GM18502 (cell line): ENCODE measurements at regions not wholly inside any gene's neighbourhood (a gene's known extent, or its start where the extent isn't known, plus 50 kb on each side); places are given as distances from the start of the nearest gene placed in this dataset.
"Not testable (repeated sequence)": the region's sequence is repeated elsewhere in the genome, so short reads cannot be mapped to it uniquely, and the experiment has no call there.

Experiments
- ATAC-seq: cut with Tn5 transposase; IDR thresholded peaks from one replicate; pipeline ENCODE4 v1.9.1; 2021; ENCODE audit warnings: mild to moderate bottlenecking; ENCODE audit not compliant: unreplicated experiment, poor library complexity

- ATAC-seq: no peak
Observed at GRCh38 chr1:212495766-212496494, 63.2 kb downstream of the NENF start.

GRCh38 chr1:212496682-212497081, 64.0 kb downstream of the NENF start:
- ATAC-seq: no peak

GRCh38 chr1:212497553-212497952, 64.8 kb downstream of the NENF start:
- ATAC-seq: no peak

- ATAC-seq: no peak
Observed at GRCh38 chr1:212498283-212499040, 65.7 kb downstream of the NENF start.

GRCh38 chr1:212500351-212500750, 67.6 kb downstream of the NENF start:
- no peak for ATAC-seq

- no peak for ATAC-seq
Observed at GRCh38 chr1:212500983-212501382, 68.3 kb downstream of the NENF start.

- ATAC-seq: no peak
Observed at GRCh38 chr1:212503714-212504113, 71.0 kb downstream of the NENF start.

- ATAC-seq: no peak
Observed at GRCh38 chr1:212504171-212504803, 71.6 kb downstream of the NENF start.

- no peak for ATAC-seq
Observed at GRCh38 chr1:212506666-212507065, 73.9 kb downstream of the NENF start.

GRCh38 chr1:212507369-212507768, 74.6 kb downstream of the NENF start:
- no peak for ATAC-seq

- no peak for ATAC-seq
Observed at GRCh38 chr1:212512816-212513559, 80.3 kb downstream of the NENF start.

- ATAC-seq: no peak
Observed at GRCh38 chr1:212513586-212513985, 80.9 kb downstream of the NENF start.

GRCh38 chr1:212514056-212514614, 81.4 kb downstream of the NENF start:
- ATAC-seq: no peak

- no peak for ATAC-seq
Observed at GRCh38 chr1:212514782-212515181, 82.1 kb downstream of the NENF start.

GRCh38 chr1:212515329-212515760, 82.6 kb downstream of the NENF start:
- no peak for ATAC-seq

- ATAC-seq: not testable (repeated sequence)
Observed at GRCh38 chr1:212516012-212516411, 83.3 kb downstream of the NENF start.

GRCh38 chr1:212518188-212519054, 85.7 kb downstream of the NENF start:
- no peak for ATAC-seq

- ATAC-seq: no peak
Observed at GRCh38 chr1:212519131-212519530, 86.4 kb downstream of the NENF start.

GRCh38 chr1:212520299-212520698, 87.6 kb downstream of the NENF start:
- no peak for ATAC-seq
